NCI-H1417 treated with DMSO at 0.1 percent for 48 hours (cell line): ENCODE measurements at regions not wholly inside any gene's neighbourhood (a gene's known extent, or its start where the extent isn't known, plus 50 kb on each side); places are given as distances from the start of the nearest gene placed in this dataset.

ENCODE experiments used
- DNase-seq: peaks from one replicate; lab custom pipeline; 2025; lab: John Stamatoyannopoulos, UW

GRCh38 chr3:167958141-167958540 is 137.6 kb downstream of the GOLIM4 start:
- no peak for DNase-seq

DNA sequence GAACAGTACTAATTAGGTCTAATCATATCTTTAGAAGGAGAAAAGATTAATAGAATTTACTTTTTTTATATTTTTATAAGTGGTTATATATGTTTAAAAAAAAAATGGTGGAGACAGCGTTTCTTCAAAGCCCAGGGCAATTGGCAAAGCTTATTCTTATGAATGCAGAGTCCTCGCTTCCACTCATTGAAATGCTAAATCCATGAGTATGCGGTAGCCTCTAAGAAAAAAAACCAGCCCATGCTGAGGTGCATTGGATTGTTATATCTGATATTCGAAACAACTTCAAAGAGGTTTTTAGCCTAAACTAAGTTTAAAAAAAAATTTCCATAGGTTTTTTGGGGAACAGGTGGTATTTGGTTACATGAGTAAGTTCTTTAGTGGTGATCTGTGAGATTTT is 142.8 kb downstream of the GOLIM4 start:
- DNase-seq, result no peak

GRCh38 chr3:167950212-167950611 is 145.5 kb downstream of the GOLIM4 start:
- DNase-seq, result no peak

- no peak for DNase-seq
Observed at GRCh38 chr3:167941234-167941995, 154.3 kb downstream of the GOLIM4 start.

- no peak for DNase-seq
Observed at GRCh38 chr3:167940241-167940640, 155.5 kb downstream of the GOLIM4 start.

GRCh38 chr3:167938516-167938915 is 157.2 kb downstream of the GOLIM4 start:
- no peak for DNase-seq

GRCh38 chr3:167936019-167936418 is 159.7 kb downstream of the GOLIM4 start:
- no peak for DNase-seq

- no peak for DNase-seq
Observed at GRCh38 chr3:167930453-167930852, 165.3 kb downstream of the GOLIM4 start.

DNA sequence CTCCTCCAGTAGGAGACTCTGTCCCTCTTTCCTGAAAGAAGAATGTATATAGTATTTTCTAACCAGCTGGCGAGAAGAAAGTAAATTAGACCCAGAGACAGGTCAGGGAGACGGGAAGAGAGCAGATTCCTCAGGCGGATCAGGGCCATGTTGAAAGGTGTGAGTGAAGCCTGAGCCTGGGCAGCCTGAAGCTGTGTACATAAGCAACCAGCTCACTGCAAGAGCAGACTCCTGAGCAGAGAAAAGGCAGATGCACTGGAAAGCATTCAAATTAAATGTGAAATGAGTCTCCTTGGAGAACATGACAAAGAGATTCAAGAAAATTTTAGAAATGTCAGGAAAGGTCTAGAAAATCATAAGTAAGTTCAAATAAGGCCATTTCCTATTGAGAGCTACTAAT is 165.8 kb downstream of the GOLIM4 start:
- no peak for DNase-seq

DNA sequence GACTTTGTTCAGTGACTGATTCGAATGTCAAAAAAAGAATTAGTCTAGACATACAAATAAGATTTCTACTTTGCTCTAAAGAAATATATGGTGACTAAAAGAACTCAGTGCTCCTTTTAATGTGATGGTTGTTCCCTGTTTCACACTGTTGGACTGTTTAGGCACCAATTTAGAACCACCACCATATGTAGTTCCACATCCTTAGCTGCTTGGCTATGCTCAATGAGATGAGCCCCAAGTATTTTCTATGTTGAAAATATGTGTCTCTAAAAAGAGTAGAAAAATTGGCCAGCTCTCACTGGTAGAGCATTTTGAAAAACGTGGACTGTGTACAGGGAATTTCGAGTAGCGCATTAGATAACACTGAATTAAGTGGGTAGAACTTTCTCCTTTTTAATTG is 167.3 kb downstream of the GOLIM4 start:
- DNase-seq, result no peak

- DNase-seq, result no peak
Observed at GRCh38 chr3:167920747-167921146, 175.0 kb downstream of the GOLIM4 start.

GRCh38 chr3:167919590-167919989 is 176.1 kb downstream of the GOLIM4 start:
- no peak for DNase-seq

- no peak for DNase-seq
Observed at GRCh38 chr3:167918686-167919085, 177.0 kb downstream of the GOLIM4 start.

- DNase-seq, result no peak
Observed at GRCh38 chr3:167918008-167918596, 177.6 kb downstream of the GOLIM4 start.

DNA sequence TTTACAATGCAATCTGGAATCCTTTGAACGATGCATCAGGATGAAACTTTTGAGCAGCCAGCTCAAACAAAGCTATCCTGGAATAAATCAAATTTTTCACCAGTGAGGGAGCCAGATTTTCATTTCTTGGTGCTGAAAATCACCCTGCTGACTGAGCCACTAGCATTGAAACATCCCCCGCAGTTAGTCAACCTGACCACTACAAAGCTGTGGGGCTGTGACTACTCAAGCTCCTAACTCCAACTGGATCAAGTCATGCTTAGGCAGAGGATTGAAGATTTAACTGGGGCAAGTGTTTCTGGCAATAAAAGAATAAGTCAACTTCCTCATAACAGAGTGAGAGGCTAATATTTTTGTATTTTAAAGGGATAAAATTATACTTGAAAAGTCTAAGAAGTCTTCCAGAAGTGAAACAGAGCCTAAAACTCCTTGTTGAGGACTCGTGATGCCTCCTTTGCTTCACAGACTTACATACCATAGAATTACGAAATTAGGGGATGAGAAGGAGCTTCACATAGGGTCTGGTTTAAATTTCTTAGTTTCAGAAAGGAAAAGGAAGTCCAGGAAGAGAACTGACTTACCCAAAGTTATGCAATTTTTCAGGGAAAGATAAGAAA is 177.8 kb downstream of the SERPINI1 start:
- DNase-seq, result no peak

DNA sequence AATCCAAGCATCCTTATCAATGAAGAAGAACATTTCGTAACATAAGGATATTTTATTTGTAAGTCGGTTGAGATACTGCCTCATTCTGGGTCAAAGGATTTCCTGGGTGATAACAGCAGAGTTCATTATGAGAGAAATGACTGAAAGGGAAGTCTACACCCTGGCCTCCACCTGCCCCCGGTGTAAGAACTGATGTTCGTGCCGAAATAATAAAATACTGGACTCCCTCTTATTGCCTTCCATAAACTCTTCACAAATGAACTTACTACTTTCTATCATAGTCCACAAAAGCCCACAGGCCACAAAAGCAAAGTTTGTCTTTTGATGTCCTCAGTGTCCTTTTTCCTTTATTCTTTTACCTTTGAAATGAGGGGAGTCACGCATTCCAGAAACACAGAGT is 174.4 kb downstream of the SERPINI1 start:
- DNase-seq, result no peak

- DNase-seq, result no peak
Observed at GRCh38 chr3:167909504-167909896, 174.0 kb downstream of the SERPINI1 start.

- no peak for DNase-seq
Observed at GRCh38 chr3:167908746-167909503, 173.4 kb downstream of the SERPINI1 start.

- DNase-seq, result no peak
Observed at GRCh38 chr3:167908221-167908620, 172.7 kb downstream of the SERPINI1 start.

DNA sequence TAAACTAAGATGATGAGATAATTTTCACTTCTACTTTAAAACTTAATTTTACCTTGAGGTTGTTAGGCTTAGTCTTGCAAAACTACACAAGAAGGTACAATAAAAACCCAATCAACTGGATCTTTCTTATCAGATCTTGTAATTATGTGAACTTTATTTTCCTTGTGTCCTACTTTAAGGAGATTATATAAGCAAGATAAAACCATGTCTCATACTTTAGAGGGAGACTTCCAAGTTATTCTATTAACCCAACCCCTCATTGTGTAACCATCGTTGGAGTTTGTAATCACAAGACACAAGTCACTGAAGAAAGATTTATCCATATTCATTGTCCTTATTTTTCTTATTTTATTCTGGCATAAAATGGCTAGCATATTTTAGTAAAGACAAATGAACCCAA is 165.6 kb downstream of the SERPINI1 start:
- no peak for DNase-seq

DNA sequence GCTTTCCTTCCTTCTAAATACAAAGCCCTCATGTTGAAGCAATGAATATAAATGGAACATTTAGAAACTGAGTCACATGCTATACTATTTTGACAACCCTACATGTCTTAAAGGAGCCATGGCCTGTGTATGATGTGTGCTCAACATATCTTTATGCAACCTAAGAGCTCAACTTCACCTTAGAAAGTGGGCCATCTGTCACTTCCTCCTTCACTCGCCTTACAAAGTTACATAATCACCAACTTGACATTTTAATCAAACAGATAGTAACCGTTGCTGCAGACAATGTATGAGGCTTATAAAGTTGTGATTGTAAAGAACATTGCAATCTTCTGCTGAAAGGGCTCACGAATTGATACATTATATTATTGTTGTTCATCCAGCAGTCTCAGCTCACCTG is 163.6 kb downstream of the SERPINI1 start:
- DNase-seq, result no peak

DNA sequence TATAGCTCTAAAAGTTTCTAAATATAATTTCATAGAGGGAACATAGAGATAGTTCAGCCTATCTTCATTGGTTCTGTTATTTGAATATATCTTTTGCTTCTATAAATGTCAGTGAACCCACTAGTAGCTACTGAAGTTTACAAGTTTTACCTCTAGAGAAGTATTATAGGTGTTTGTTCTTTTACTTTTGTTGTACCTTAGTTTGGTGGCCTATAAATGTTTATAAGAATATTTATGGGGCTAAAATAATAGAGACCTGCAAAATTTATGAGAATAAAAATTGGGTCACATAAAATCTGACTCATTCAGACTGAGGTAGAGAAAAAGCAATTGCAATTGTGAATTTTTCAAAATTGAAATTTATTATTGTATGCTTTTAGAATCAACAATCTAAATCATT is 162.6 kb downstream of the SERPINI1 start:
- DNase-seq, result no peak

- DNase-seq, result no peak
Observed at GRCh38 chr3:167895684-167896083, 160.2 kb downstream of the SERPINI1 start.
